ENCODE measurements at regions not wholly inside any gene's neighbourhood (a gene's known extent, or its start where the extent isn't known, plus 50 kb on each side); places are given as distances from the start of the nearest gene placed in this dataset.

DNA sequence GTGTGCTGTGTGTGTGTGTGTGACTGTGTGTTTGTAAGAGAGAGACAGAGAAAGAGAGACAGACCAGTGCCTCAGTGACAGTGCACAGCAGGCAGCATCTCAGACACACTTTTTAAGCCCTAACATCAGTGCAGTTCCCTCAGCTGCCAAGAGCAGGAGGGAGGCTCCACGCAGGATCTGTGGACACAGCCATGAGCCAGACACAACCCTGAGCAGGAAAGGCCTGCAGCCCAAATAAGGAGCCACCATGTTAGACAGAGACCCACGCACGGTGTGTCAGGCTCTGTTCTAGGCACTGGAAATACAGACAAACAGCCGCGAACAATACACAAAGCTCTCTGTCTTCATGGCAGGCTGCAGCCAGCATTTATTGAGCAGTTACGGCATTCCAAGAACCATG, 445.5 kb downstream of the MATN1 start:
- Histone ChIP-seq H3K36me3 (ENCODE audit: control insufficient read depth in 2 of 2, insufficient read depth in 2 of 2, low read length in 1 of 2) (no peaks in the 10 kb centered on the region), H3K27me3 (ENCODE audit: control insufficient read depth in 1 of 2, insufficient read depth in 2 of 2, low read length in 2 of 2) (no peaks in the 10 kb centered on the region), H3K9me3 (ENCODE audit: control insufficient read depth in 2 of 2, insufficient read depth in 1 of 2, low read depth in 1 of 2, low read length in 1 of 2) (no peaks in the 10 kb centered on the region), H3K4me1 (ENCODE audit: control insufficient read depth in 2 of 2, insufficient read depth in 2 of 2, low read length in 1 of 2) (peaks cover 0 to 2% of the 10 kb centered on the region in 2 donors), H3K27ac (ENCODE audit: low read depth in 2 of 2, low read length in 1 of 2) (no peak overlapping the region), H3K4me3 (ENCODE audit: low read depth in 1 of 2, low read length in 2 of 2) (no peak overlapping the region)
- WGBS, 2 donors: 80 to 84% methylated on average over 6 of the region's 6 CpGs

DNA sequence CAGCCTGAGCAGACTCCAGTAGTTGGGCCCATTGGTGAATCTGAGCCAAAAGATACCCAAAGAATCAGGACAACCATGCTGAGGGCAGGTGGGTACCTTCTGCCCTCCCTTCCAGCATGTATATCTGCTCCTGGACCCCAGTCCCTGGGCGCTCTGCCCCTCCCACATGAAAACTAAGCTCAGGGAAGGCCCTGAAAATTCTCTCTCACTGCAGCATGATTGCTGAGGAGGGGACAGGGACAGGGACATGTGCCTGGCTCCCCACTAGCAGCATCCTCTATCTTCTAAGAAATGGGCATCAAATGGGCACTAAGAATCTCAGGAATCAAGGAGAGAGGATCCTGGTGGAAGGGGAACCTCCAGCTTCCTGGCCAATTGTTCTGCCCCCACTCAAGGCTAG, 446.0 kb downstream of the MATN1 start:
- WGBS, 2 donors: 80 to 94% methylated on average over 1 of the region's 1 CpG
- Histone ChIP-seq H3K27me3 (ENCODE audit: control insufficient read depth in 1 of 2, insufficient read depth in 2 of 2, low read length in 2 of 2) (no peaks in the 10 kb centered on the region), H3K9me3 (ENCODE audit: control insufficient read depth in 2 of 2, insufficient read depth in 1 of 2, low read depth in 1 of 2, low read length in 1 of 2) (no peaks in the 10 kb centered on the region), H3K36me3 (ENCODE audit: control insufficient read depth in 2 of 2, insufficient read depth in 2 of 2, low read length in 1 of 2) (no peaks in the 10 kb centered on the region), H3K4me3 (ENCODE audit: low read depth in 1 of 2, low read length in 2 of 2) (no peak overlapping the region), H3K4me1 (ENCODE audit: control insufficient read depth in 2 of 2, insufficient read depth in 2 of 2, low read length in 1 of 2) (peaks cover 0 to 2% of the 10 kb centered on the region in 2 donors), H3K27ac (ENCODE audit: low read depth in 2 of 2, low read length in 1 of 2) (no peak overlapping the region)

DNA sequence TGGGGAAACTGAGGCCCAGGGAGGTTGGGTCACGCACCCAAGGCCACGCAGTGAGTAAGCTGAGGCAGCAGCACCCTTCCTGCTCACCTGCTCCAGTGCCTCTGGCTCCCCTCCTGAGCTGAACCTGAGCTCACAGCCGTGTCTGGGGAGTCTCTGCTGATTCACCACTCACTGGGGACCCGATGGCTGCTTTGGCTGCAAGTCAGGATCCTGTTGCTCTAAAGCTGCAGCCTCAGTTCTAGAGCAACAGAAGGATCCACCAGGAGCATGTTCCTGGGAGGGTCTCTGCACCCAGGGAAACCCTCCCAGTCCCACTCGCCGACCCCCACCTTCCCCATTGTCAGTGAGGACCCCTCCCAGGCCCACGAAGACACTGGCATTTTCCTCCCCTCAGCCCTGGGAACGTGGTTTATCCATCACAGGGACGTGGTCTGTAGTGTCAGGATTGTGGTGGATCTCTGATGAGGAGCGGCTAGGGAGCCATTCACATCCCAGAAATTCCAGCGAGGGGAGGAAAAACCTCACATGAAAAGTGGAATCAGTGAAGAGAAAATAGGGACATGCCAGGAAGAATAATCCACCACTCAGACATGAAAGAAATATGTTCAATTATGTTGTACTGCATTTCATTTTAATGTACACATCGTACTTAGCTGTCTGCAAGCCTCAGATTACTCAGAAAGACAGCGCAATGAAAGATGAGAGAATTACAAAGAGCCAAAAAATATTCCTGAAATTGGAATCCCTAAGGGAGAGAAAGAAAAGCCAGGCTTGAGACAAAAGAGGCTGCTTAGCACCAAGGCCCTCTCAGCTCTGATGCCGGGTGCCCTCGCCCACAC, 447.2 kb downstream of the MATN1 start:
- peaks cover 0 to 2% of the 10 kb centered on the region in 2 donors for H3K4me1 ChIP-seq (ENCODE audit: control insufficient read depth in 2 of 2, insufficient read depth in 2 of 2, low read length in 1 of 2)
- H3K27me3 ChIP-seq (ENCODE audit: control insufficient read depth in 1 of 2, insufficient read depth in 2 of 2, low read length in 2 of 2): no peaks in the 10 kb centered on the region
- 68 to 71% methylated on average over 15 of the region's 15 CpGs for WGBS, 2 donors

DNA sequence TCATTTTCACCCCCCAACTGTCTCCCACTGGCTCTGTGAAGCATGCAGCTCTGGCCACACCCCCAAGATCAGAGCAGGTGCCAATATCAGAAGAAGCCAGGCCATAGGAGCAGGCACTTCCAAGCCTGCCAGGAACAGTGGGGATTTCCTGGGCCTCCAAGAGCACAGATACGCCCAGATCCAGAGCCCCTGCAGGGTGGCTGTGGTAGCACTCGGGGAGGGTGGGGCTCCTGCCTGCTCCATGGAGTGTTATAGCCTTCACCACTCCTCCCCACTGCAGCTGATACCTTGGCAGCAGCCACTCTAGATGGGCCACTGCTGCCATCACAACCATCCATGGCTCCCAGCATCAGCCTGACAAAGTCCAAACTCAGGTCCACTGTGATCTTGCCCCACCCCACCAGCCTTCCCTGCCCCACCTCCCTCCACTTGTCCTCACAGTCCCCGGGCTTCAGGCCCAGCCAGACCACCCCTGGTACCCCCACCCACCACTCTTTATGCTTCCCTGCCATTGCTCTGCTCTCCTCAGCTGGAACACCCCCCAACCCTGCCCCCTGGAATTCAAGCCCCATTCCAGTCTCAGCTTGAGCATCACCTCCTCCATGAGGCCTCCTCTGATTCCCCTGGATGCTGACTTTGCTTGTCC, 448.3 kb downstream of the MATN1 start:
- Histone ChIP-seq H3K9me3 (ENCODE audit: control insufficient read depth in 2 of 2, insufficient read depth in 1 of 2, low read depth in 1 of 2, low read length in 1 of 2) (no peaks in the 10 kb centered on the region), H3K4me3 (ENCODE audit: low read depth in 1 of 2, low read length in 2 of 2) (no peak overlapping the region), H3K4me1 (ENCODE audit: control insufficient read depth in 2 of 2, insufficient read depth in 2 of 2, low read length in 1 of 2) (peaks cover 0 to 2% of the 10 kb centered on the region in 2 donors), H3K36me3 (ENCODE audit: control insufficient read depth in 2 of 2, insufficient read depth in 2 of 2, low read length in 1 of 2) (no peaks in the 10 kb centered on the region), H3K27me3 (ENCODE audit: control insufficient read depth in 1 of 2, insufficient read depth in 2 of 2, low read length in 2 of 2) (no peaks in the 10 kb centered on the region), H3K27ac (ENCODE audit: low read depth in 2 of 2, low read length in 1 of 2) (no peak overlapping the region)
- WGBS, 2 donors: 58 to 71% methylated on average over 3 of the region's 3 CpGs

More for the DNA sequence above, 447.2 kb downstream of the MATN1 start:
- H3K4me3 ChIP-seq (ENCODE audit: low read depth in 1 of 2, low read length in 2 of 2): no peak overlapping the region
- H3K27ac ChIP-seq (ENCODE audit: low read depth in 2 of 2, low read length in 1 of 2): no peak overlapping the region
- no peaks in the 10 kb centered on the region for H3K36me3 ChIP-seq (ENCODE audit: control insufficient read depth in 2 of 2, insufficient read depth in 2 of 2, low read length in 1 of 2)
- no peaks in the 10 kb centered on the region for H3K9me3 ChIP-seq (ENCODE audit: control insufficient read depth in 2 of 2, insufficient read depth in 1 of 2, low read depth in 1 of 2, low read length in 1 of 2)

DNA sequence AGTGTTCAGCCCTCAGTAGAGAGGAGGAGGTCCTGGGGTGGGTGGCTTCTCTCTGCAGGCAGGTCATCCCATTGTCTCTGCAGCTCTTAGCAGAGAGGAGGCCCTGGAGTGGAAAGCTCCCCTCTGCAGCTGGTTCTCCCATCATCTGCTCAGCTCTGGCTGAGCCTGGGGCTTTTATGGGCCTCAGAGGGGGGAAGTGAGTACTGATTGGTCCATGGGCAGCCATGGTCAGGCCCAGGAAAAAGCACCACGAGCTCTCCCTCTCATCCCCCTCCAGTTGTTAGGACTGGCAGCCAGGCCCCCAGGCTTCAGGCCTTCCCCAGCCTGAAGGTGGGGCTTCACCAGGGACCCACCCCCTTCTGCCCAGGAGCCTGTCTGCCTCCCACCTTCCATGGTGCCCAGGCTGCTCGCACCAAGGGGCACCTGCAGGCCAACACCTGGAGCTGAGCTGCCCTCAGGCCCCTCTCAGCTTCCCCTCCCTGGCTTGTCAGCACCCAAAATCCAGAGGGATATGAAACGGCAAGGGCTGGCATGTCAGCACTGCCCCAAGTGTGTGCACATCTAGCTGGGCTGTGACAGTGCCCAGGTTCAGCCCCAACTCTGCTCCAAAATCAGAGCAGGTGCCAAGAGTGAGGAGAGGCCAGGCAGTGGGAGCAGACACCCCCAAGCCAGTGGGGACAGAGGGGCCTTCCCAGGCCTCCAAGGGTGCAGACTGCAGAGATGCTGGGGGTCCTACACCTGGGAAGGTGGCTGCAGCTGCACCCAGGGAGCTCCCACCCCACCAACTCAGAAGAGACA, 449.0 kb downstream of the MATN1 start:
- H3K4me3 ChIP-seq (ENCODE audit: low read depth in 1 of 2, low read length in 2 of 2): no peak overlapping the region
- H3K27me3 ChIP-seq (ENCODE audit: control insufficient read depth in 1 of 2, insufficient read depth in 2 of 2, low read length in 2 of 2): no peaks in the 10 kb centered on the region
- WGBS, 2 donors: 39 to 44% methylated on average over 3 of the region's 3 CpGs
- peaks cover 0 to 2% of the 10 kb centered on the region in 2 donors for H3K4me1 ChIP-seq (ENCODE audit: control insufficient read depth in 2 of 2, insufficient read depth in 2 of 2, low read length in 1 of 2)
- H3K9me3 ChIP-seq (ENCODE audit: control insufficient read depth in 2 of 2, insufficient read depth in 1 of 2, low read depth in 1 of 2, low read length in 1 of 2): no peaks in the 10 kb centered on the region
- no peaks in the 10 kb centered on the region for H3K36me3 ChIP-seq (ENCODE audit: control insufficient read depth in 2 of 2, insufficient read depth in 2 of 2, low read length in 1 of 2)
- H3K27ac ChIP-seq (ENCODE audit: low read depth in 2 of 2, low read length in 1 of 2): no peak overlapping the region

DNA sequence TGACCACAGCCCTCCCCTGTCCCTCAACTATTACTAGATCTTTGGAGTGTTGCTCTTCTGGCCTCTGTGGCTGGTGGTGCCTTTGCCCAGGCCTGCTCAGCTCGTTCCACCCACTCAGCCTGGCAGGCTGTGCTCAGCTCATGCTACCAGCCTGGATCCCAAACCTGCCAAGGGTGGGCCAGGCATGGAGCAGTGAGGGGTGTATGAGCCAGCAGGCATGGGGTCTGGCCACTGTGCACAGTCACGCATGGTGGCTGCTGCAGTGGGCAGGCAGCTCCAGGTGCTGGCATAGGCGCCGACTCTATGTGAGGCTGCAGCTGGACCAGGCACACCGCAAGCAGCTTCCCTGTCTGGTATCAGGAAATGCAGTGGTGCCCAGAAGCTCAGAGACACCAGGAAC, 449.9 kb downstream of the MATN1 start:
- Histone ChIP-seq H3K27me3 (ENCODE audit: control insufficient read depth in 1 of 2, insufficient read depth in 2 of 2, low read length in 2 of 2) (no peaks in the 10 kb centered on the region), H3K9me3 (ENCODE audit: control insufficient read depth in 2 of 2, insufficient read depth in 1 of 2, low read depth in 1 of 2, low read length in 1 of 2) (no peaks in the 10 kb centered on the region), H3K4me3 (ENCODE audit: low read depth in 1 of 2, low read length in 2 of 2) (no peak overlapping the region), H3K27ac (ENCODE audit: low read depth in 2 of 2, low read length in 1 of 2) (no peak overlapping the region), H3K36me3 (ENCODE audit: control insufficient read depth in 2 of 2, insufficient read depth in 2 of 2, low read length in 1 of 2) (no peaks in the 10 kb centered on the region), H3K4me1 (ENCODE audit: control insufficient read depth in 2 of 2, insufficient read depth in 2 of 2, low read length in 1 of 2) (peaks cover 0 to 2% of the 10 kb centered on the region in 2 donors)
- 66 to 71% methylated on average over 5 of the region's 5 CpGs for WGBS, 2 donors

DNA sequence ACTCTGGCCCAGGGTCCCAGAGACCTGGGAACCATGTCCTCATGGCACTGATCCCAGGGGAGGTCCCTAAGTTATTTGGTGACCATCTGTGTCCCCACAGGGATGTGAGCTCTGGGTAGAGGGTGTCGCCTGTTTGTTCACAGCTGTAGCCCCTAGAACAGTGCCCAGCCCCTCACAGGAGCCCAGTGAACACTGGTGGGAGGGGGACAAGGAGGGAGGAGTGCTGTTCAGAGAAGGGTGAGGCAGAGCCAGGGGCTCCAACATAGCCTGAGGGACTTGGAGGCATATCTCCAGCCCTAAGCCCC, 450.4 kb downstream of the MATN1 start:
- Histone ChIP-seq H3K27me3 (ENCODE audit: control insufficient read depth in 1 of 2, insufficient read depth in 2 of 2, low read length in 2 of 2) (no peaks in the 10 kb centered on the region), H3K4me3 (ENCODE audit: low read depth in 1 of 2, low read length in 2 of 2) (no peak overlapping the region), H3K27ac (ENCODE audit: low read depth in 2 of 2, low read length in 1 of 2) (no peak overlapping the region), H3K9me3 (ENCODE audit: control insufficient read depth in 2 of 2, insufficient read depth in 1 of 2, low read depth in 1 of 2, low read length in 1 of 2) (no peaks in the 10 kb centered on the region), H3K36me3 (ENCODE audit: control insufficient read depth in 2 of 2, insufficient read depth in 2 of 2, low read length in 1 of 2) (no peaks in the 10 kb centered on the region), H3K4me1 (ENCODE audit: control insufficient read depth in 2 of 2, insufficient read depth in 2 of 2, low read length in 1 of 2) (peaks cover 0 to 2% of the 10 kb centered on the region in 2 donors)
- 86 to 94% methylated on average over 1 of the region's 1 CpG for WGBS, 2 donors

DNA sequence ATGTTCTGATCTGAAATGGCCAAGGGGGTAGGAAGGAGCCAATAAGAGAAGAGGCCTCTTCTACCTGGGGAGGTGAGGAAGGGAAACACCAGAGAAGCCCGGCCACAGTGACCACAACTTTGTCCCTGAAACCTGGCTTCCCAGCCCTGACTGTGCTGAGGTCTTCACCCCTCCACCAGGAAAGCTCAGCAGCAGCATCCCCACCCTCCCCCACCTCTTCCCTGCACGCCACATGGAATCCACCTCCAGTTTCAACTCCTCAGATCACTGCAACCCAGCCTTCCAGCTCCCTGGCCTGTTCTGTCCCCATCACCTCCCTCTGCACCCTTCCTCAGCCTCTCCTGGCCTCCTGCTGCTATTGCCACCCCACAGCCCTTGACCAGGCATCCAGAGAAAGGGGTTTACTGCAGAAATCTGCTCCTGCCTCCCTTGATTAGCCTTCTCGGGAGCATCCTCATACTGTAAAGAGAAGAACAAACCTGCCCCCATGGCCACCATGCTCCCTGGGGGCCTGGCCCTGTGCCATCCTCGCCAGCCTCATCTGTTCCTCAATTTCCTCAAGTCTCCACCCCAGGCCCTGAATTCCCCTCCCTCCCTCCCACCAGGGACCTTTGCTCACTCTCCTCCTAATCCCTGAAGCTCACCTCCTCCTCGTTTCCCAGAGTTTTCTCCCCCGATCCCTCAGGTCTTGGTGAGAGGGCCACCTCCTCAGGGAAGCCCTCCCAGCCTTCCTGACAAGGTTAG, 450.9 kb downstream of the MATN1 start:
- Histone ChIP-seq H3K4me3 (ENCODE audit: low read depth in 1 of 2, low read length in 2 of 2) (no peak overlapping the region), H3K9me3 (ENCODE audit: control insufficient read depth in 2 of 2, insufficient read depth in 1 of 2, low read depth in 1 of 2, low read length in 1 of 2) (no peaks in the 10 kb centered on the region), H3K36me3 (ENCODE audit: control insufficient read depth in 2 of 2, insufficient read depth in 2 of 2, low read length in 1 of 2) (no peaks in the 10 kb centered on the region), H3K27me3 (ENCODE audit: control insufficient read depth in 1 of 2, insufficient read depth in 2 of 2, low read length in 2 of 2) (no peaks in the 10 kb centered on the region), H3K4me1 (ENCODE audit: control insufficient read depth in 2 of 2, insufficient read depth in 2 of 2, low read length in 1 of 2) (peaks cover 0 to 2% of the 10 kb centered on the region in 2 donors), H3K27ac (ENCODE audit: low read depth in 2 of 2, low read length in 1 of 2) (no peak overlapping the region)
- whole genome bisulfite sequencing, 2 donors: 60 to 63% methylated on average over 6 of the region's 6 CpGs

All from esophagus (tissue), 2 donors.